ENCODE measurements at regions not wholly inside any gene's neighbourhood (a gene's known extent, or its start where the extent isn't known, plus 50 kb on each side); places are given as distances from the start of the nearest gene placed in this dataset.

GRCh38 chr14:101202627-101203404 is 299.3 kb upstream of the RTL1 start:
- DNase-seq (ENCODE audit: low read depth in 2 of 2, low spot score in 1 of 2), result no peak

DNA sequence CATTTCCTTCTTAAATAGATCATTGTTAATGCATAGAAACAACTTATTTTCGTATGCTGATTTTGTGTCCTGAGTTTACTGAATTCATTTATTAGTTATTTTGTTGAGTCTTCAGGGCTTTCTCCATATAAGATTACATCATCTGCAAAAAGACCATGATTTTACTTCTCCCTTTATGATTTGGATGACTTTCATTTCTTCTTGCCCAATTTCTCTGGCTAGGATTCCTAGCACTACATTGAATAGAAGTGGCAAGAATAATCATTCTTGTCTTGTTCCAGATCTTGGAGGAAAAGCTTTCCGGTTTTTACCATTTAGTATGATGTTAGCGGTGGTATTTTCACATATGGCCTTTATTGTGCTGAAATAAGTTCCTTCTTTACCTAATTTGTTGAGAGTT is 303.0 kb upstream of the RTL1 start:
- DNase-seq (ENCODE audit: low read depth in 2 of 2, low spot score in 1 of 2), result no peak

DNA sequence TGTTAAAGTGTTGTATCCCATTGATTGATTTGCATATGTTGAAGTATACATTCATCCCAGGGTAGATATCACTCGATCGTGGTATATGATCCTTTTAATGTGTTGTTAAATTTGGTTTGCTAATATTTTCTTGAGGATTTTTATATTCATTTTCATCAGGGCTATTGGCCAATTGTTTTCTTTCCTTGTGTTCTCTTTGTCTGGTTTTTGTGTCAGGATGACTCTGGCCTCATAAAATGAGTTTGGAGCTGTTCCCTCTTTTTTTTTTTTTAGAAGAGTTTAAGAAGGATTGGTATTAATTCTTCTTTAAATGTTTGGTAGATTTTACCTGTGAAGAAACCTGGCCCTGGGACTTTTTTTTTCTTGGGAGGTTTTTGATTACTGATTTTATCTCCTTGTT is 303.5 kb upstream of the RTL1 start:
- no peak for DNase-seq (ENCODE audit: low read depth in 2 of 2, low spot score in 1 of 2)

- DNase-seq (ENCODE audit: low read depth in 2 of 2, low spot score in 1 of 2), result no peak
Measured at GRCh38 chr14:101207897-101208296, 304.4 kb upstream of the RTL1 start.

DNA sequence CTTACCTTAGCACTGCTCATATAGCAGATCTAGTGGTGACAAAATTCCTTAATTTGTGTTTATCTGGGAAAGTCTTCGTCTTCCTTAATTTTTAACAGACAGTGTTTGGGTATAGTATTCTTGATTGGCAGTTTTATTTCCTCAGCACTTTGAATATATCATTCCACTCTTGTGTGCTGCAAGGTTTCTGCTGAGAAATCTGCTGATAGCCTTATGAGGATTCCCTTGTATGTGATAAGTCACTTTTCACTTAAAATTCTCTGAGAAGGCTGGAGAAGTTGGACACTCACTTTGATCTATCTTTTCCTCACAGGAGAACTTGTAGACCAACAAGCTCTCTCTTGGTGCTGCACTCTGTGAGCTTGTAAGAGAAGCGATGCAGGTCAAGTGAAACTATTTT is 306.1 kb upstream of the RTL1 start:
- no peak for DNase-seq (ENCODE audit: low read depth in 2 of 2, low spot score in 1 of 2)

- no peak for DNase-seq (ENCODE audit: low read depth in 2 of 2, low spot score in 1 of 2)
Measured at GRCh38 chr14:101215266-101215665, 311.7 kb upstream of the RTL1 start.

- DNase-seq (ENCODE audit: low read depth in 2 of 2, low spot score in 1 of 2), result no peak
Measured at GRCh38 chr14:101215927-101216326, 312.4 kb upstream of the RTL1 start.

DNA sequence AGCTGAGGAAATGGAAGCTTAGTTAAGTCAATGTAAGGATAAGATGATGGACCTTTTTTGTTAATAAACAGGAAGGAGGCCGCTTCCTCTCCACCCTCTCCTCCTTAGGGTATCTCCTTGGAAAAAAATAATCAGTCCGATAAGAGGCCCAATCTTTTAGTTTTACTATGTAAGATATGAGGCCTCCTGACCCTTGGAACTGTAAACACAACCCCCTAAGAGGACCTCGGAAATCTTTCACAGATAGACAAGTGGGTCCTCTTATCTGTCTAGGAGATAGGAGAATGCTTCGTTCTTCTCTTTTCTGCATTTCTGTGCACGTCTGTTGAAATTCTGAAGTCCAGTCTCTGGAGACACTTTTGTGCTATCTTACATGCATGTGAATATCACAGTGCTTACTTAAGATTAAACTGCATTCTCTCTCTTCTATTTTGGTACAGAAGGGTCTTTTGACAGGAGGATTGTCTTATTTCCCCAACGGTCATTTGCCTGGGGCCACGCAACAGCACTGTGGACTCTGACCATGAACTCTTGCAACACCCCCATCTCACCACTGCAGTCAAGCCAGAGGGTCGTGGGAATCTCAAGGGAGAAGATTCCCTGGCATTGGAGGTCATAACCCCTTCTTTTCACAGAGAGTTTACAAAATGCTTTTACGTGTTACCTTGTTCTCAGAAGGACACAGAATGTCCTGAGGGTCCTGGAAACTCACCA is 313.0 kb upstream of the RTL1 start:
- DNase-seq (ENCODE audit: low read depth in 2 of 2, low spot score in 1 of 2), result no peak

GRCh38 chr14:101217080-101217463 is 313.6 kb upstream of the RTL1 start:
- DNase-seq (ENCODE audit: low read depth in 2 of 2, low spot score in 1 of 2), result no peak

DNA sequence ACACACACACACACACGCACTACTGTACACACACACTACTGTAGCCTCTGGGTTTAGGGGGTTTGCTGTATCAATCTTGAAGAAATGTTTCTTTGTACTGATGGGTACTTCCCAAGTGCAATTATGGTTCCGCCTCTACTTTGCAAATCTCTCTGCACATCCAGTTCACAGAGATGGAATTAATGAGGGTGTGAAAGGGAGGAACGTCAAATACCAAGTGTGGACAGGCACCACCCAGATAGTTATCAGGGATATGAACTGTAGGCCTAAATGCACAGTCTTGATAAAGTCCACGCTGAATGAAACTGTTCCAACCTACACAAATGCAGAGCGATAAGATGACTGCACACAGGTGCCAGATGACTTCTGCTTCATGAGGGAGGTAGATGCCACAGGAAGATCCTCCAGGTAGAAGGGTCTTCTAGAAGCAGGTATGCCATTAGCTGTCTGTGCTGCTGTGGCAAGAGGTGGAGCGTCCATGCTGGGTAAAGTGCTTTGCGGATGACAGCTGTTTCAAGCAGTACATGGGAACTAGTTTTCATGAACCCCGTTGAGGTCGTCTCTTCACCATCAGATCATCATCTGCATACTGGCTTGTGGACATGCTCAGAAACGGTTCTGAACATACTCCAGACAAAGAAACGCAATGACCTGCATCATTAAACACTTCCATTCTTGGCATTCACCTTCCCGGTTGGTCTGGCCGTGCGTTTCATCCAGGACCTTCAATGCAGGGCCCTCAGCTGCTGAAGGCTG is 314.3 kb upstream of the RTL1 start:
- DNase-seq (ENCODE audit: low read depth in 2 of 2, low spot score in 1 of 2), result no peak

DNA sequence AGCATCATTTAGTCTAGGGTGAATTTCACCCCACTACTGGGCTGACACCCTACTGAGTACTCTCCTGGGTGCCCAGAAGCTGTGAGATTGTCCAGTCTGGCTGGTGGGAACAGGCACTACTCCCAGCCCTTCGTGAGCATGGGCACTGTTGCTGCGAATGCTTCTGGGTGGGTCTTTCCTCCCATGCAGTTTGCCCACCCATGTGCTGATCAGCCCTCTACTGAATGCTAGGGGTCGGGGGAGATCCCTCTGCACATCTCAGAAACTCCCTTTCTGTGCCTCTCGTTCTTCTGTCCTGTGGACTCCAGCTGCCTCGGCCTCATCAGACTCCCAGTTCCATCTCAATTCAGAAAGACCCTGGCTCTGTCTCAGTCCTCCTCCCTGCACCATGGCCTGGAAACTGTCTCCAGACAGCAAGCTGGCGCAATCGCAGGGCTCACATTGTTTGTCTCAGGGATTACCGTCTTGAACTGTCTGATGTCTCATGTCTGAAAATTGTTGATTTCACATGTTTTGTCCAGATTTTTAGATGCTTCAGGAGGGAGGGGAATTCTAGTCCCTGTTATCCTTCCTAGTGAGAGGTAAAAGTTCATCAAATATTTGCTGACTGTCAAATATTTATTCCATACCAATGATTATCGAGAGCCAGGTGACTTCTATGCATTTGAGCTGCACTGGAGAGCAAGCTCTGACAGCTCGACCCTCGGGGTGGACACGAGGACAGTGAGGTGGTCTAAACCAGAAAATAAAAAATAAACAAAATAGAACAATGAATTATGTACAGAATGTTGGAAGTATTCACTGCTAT is 316.6 kb upstream of the RTL1 start:
- no peak for DNase-seq (ENCODE audit: low read depth in 2 of 2, low spot score in 1 of 2)

GRCh38 chr14:101220921-101221510 is 317.5 kb upstream of the RTL1 start:
- no peak for DNase-seq (ENCODE audit: low read depth in 2 of 2, low spot score in 1 of 2)

DNA sequence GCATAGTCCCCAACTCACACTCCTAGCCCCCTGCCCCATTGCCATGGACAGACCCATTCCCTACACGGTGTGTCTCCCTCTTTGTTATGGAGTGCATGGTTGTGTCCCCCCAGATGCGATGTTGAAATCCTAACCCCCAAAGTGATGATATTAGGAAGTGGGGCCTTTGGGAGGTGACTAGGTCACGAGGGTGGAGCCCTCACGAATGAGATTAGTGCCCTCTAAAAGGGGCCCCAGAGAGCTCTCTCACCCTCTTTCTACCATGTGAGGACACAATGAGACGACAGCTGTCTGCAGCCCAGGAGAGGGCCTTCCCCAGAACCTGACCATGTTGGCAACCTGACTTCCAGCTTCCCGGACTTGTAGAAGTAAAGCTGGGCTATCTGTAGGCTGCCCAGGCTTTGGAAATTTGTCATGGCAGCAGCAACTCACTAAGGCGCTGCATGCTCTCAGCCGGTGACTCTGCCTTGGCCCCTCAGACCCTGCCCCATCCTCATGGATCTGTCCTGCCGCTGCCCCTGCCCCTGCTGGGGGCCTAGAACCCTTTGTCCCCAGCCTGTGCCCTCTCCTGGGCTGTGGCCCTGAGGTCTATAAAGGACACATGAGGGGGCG is 318.1 kb upstream of the RTL1 start:
- no peak for DNase-seq (ENCODE audit: low read depth in 2 of 2, low spot score in 1 of 2)

GRCh38 chr14:101222362-101223070 is 319.0 kb upstream of the RTL1 start:
- no peak for DNase-seq (ENCODE audit: low read depth in 2 of 2, low spot score in 1 of 2)

DNA sequence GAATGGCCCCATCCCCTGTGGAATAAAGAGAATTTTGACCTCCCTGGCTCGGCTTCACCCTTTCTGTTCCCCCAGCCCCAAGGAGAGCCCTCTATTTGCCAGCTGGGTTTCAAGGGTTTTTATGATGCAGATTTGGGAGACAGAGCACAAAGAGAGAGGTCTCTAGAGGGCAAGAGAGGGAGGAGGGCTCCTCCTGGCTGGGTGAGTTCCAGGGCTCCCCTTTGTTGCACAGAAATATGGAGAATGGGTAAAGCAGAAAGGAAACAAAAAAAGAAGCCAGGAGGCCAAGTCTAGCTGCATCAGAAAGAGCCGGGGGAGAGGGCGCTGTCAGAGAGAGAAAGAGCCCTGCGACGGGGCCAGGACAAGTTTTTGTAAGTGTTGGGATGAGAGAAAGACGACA is 319.6 kb upstream of the RTL1 start:
- DNase-seq (ENCODE audit: low read depth in 2 of 2, low spot score in 1 of 2), result no peak

- DNase-seq (ENCODE audit: low read depth in 2 of 2, low spot score in 1 of 2), result no peak
Measured at GRCh38 chr14:101223561-101224162, 320.1 kb upstream of the RTL1 start.

- DNase-seq (ENCODE audit: low read depth in 2 of 2, low spot score in 1 of 2), result no peak
Measured at GRCh38 chr14:101224356-101225156, 321.0 kb upstream of the RTL1 start.
